WTC11 (cell line): ENCODE measurements at regions not wholly inside any gene's neighbourhood (a gene's known extent, or its start where the extent isn't known, plus 50 kb on each side); places are given as distances from the start of the nearest gene placed in this dataset.

ENCODE experiments used
- ATAC-seq: fragments of 200-7000 bp; cut with Tn5 transposase; 2 replicates; pipeline ENCODE4 v1.10.0; 2021; ENCODE audit warnings: mild to moderate bottlenecking, moderate library complexity
- CTCF ChIA-PET: fragments of 300-600 bp; sonication (Branson Sonifier 250); formaldehyde crosslinking; loops from one replicate; lab custom pipeline; 2021; ENCODE audit warnings: antibody characterized with exemption; lab: Charles Lee
- POLR2A ChIA-PET: fragments of 350-600 bp; sonication (Branson Sonifier 250); formaldehyde crosslinking; loops from one replicate; lab custom pipeline; 2021; ENCODE audit warnings: antibody characterized with exemption; lab: Charles Lee
- DNase-seq: peaks from one replicate; pipeline ENCODE4 v3.0.0; 2021; ENCODE audit warnings: low spot score
- H3K27ac Mint-ChIP-seq: 2 replicates; pipeline ENCODE4 v1.8.0; 2021; ENCODE audit warnings: mixed read lengths
- H3K27me3 Mint-ChIP-seq: 2 replicates; pipeline ENCODE4 v1.8.0; 2021; ENCODE audit warnings: low read depth, mild to moderate bottlenecking, moderate library complexity, mixed read lengths
- H3K36me3 Mint-ChIP-seq: 2 replicates; pipeline ENCODE4 v1.8.0; 2021; ENCODE audit warnings: mixed read lengths
- H3K4me1 Mint-ChIP-seq: 2 replicates; pipeline ENCODE4 v1.8.0; 2022; ENCODE audit warnings: mixed read lengths
- H3K4me3 Mint-ChIP-seq: 2 replicates; pipeline ENCODE4 v1.8.0; 2021; ENCODE audit warnings: mild to moderate bottlenecking, moderate library complexity, mixed read lengths
- H3K9me3 Mint-ChIP-seq: 2 replicates; pipeline ENCODE4 v1.8.0; 2021; ENCODE audit warnings: mixed read lengths
- CREB1 ChIP-seq: sonication (generic); formaldehyde crosslinking; IDR thresholded peaks from 2 replicates; pipeline ENCODE4 v1.8.0; 2023; ENCODE audit warnings: mild to moderate bottlenecking, missing genetic modification reagents
- EMX1 ChIP-seq: fragments of 250-450 bp; sonication (Bioruptor Pico); IDR thresholded peaks from 2 replicates; pipeline ENCODE4 v1.8.0; 2021; ENCODE audit warnings: mild to moderate bottlenecking
- ETV6 ChIP-seq: sonication (generic); formaldehyde crosslinking; IDR thresholded peaks from 2 replicates; pipeline ENCODE4 v1.8.1; 2022; ENCODE audit warnings: mild to moderate bottlenecking, missing genetic modification reagents
- FOXJ3 ChIP-seq: sonication (generic); formaldehyde crosslinking; IDR thresholded peaks from 2 replicates; pipeline ENCODE4 v1.9.0; 2021; ENCODE audit warnings: missing genetic modification reagents, mild to moderate bottlenecking, borderline replicate concordance
- FOXK1 ChIP-seq: sonication (generic); formaldehyde crosslinking; IDR thresholded peaks from 2 replicates; pipeline ENCODE4 v1.8.0; 2022; ENCODE audit warnings: mild to moderate bottlenecking, moderate library complexity, missing genetic modification reagents
- FOXP4 ChIP-seq: sonication (generic); formaldehyde crosslinking; IDR thresholded peaks from 2 replicates; pipeline ENCODE4 v1.8.0; 2022; ENCODE audit warnings: mild to moderate bottlenecking, missing genetic modification reagents
- HMGA2 ChIP-seq: fragments of 250-450 bp; sonication (Bioruptor Pico); IDR thresholded peaks from 2 replicates; pipeline ENCODE4 v1.4.0; 2021; ENCODE audit warnings: mild to moderate bottlenecking, moderate library complexity
- IRF1 ChIP-seq: sonication (generic); formaldehyde crosslinking; IDR thresholded peaks from 2 replicates; pipeline ENCODE4 v1.8.0; 2023; ENCODE audit warnings: missing genetic modification reagents
- JAZF1 ChIP-seq: fragments of 250-450 bp; sonication (Bioruptor Pico); IDR thresholded peaks from 2 replicates; pipeline ENCODE4 v1.9.0; 2021; ENCODE audit warnings: moderate library complexity, mild to moderate bottlenecking, inconsistent platforms
- MAX ChIP-seq: sonication (generic); formaldehyde crosslinking; IDR thresholded peaks from 2 replicates; pipeline ENCODE4 v1.8.0; 2022; ENCODE audit warnings: mild to moderate bottlenecking, missing genetic modification reagents
- NR2C2 ChIP-seq: sonication (generic); formaldehyde crosslinking; IDR thresholded peaks from 2 replicates; pipeline ENCODE4 v1.8.0; 2022; ENCODE audit warnings: mild to moderate bottlenecking, missing genetic modification reagents
- NR3C1 ChIP-seq: sonication (generic); formaldehyde crosslinking; conservative IDR thresholded peaks from 2 replicates; pipeline ENCODE4 v1.8.1; 2023; ENCODE audit warnings: low read depth, mild to moderate bottlenecking, missing genetic modification reagents
- PRDM15 ChIP-seq: sonication (generic); formaldehyde crosslinking; IDR thresholded peaks from 2 replicates; pipeline ENCODE4 v1.8.0; 2022; ENCODE audit warnings: missing genetic modification reagents
- RORB ChIP-seq: fragments of 250-450 bp; sonication (Bioruptor Pico); IDR thresholded peaks from 2 replicates; pipeline ENCODE4 v1.9.0; 2021; ENCODE audit warnings: mild to moderate bottlenecking
- SMAD3 ChIP-seq: sonication (generic); formaldehyde crosslinking; IDR thresholded peaks from 2 replicates; pipeline ENCODE4 v1.8.0; 2022; ENCODE audit warnings: missing genetic modification reagents, mild to moderate bottlenecking, borderline replicate concordance
- SOX15 ChIP-seq: fragments of 250-450 bp; sonication (Bioruptor Pico); IDR thresholded peaks from 2 replicates; pipeline ENCODE4 v1.9.0; 2021; ENCODE audit warnings: mild to moderate bottlenecking
- TEAD1 ChIP-seq: sonication (generic); formaldehyde crosslinking; IDR thresholded peaks from 2 replicates; pipeline ENCODE4 v1.8.0; 2022; ENCODE audit warnings: mild to moderate bottlenecking, missing genetic modification reagents
- ZBTB21 ChIP-seq: sonication (generic); formaldehyde crosslinking; IDR thresholded peaks from 2 replicates; pipeline ENCODE4 v1.8.1; 2023; ENCODE audit warnings: mild to moderate bottlenecking, missing genetic modification reagents, borderline replicate concordance
- ZBTB43 ChIP-seq: sonication (generic); formaldehyde crosslinking; IDR thresholded peaks from 2 replicates; pipeline ENCODE4 v1.8.1; 2023; ENCODE audit warnings: mild to moderate bottlenecking, missing genetic modification reagents
- ZNF138 ChIP-seq: sonication (generic); formaldehyde crosslinking; conservative IDR thresholded peaks from 2 replicates; pipeline ENCODE4 v1.8.1; 2022; ENCODE audit warnings: mild to moderate bottlenecking, moderate library complexity, missing genetic modification reagents
- ZNF423 ChIP-seq: fragments of 250-450 bp; sonication (Bioruptor Pico); IDR thresholded peaks from 2 replicates; pipeline ENCODE4 v2.1.2; 2022; ENCODE audit warnings: mild to moderate bottlenecking, moderate library complexity

GRCh38 chr6:94751641-94752329, 825.5 kb upstream of the MANEA start (continued):
- TF ChIP-seq EMX1 (CRISPR knock-in tag) (no peak), CREB1 (no peak), ETV6 (no peak)

- no peak overlapping the region for H3K27ac Mint-ChIP-seq
- no peaks in the 10 kb centered on the region for H3K36me3 Mint-ChIP-seq
- H3K4me1 Mint-ChIP-seq = peaks cover 6% of the 10 kb centered on the region
- TF ChIP-seq MAX (no peak), PRDM15 (CRISPR knock-in tag) (no peak), ZNF423 (no peak), FOXP4 (no peak), IRF1 (CRISPR knock-in tag) (no peak), ETV6 (no peak), NR3C1 (CRISPR knock-in tag) (no peak), HMGA2 (CRISPR knock-in tag) (no peak), JAZF1 (CRISPR knock-in tag) (no peak), ZNF138 (CRISPR knock-in tag) (no peak), SOX15 (no peak)
- TF ChIP-seq, all 79 proteins: peak for 0
- ChIA-PET POLR2A (no interaction called here), CTCF (interaction anchor here (0.7 kb wide), 1 partner anchor 351 kb away, joined by 4 read pairs; no protein-coding TSS in a partner anchor)
- DNase-seq (no peak), ATAC-seq (no peak)
- Mint-ChIP-seq H3K27me3 (no peaks in the 10 kb centered on the region), H3K4me3 (no peak overlapping the region), H3K9me3 (no peaks in the 10 kb centered on the region)
Observed at GRCh38 chr6:94736236-94736635, 841.1 kb upstream of the MANEA start.

GRCh38 chr6:94735270-94735669, 842.1 kb upstream of the MANEA start:
- no peak overlapping the region for H3K27ac Mint-ChIP-seq
- H3K4me3 Mint-ChIP-seq = no peak overlapping the region
- no peaks in the 10 kb centered on the region for H3K27me3 Mint-ChIP-seq
- ChIA-PET CTCF (no interaction called here), POLR2A (no interaction called here)
- peak; percentile 85 for ATAC-seq
- H3K9me3 Mint-ChIP-seq = no peaks in the 10 kb centered on the region
- TF ChIP-seq EMX1 (CRISPR knock-in tag) (no peak), SMAD3 (CRISPR knock-in tag) (no peak), NR2C2 (CRISPR knock-in tag) (no peak), RORB (CRISPR knock-in tag) (no peak), ZBTB21 (CRISPR knock-in tag) (no peak), ZBTB43 (no peak), FOXJ3 (no peak), FOXK1 (CRISPR knock-in tag) (no peak), SOX15 (no peak), TEAD1 (CRISPR knock-in tag) (no peak)
- H3K36me3 Mint-ChIP-seq = no peaks in the 10 kb centered on the region
- H3K4me1 Mint-ChIP-seq = peaks cover 6% of the 10 kb centered on the region
- DNase-seq = no peak
